Dermis microvascular lymphatic vessel endothelial cell (primary cell): ENCODE measurements at regions not wholly inside any gene's neighbourhood (a gene's known extent, or its start where the extent isn't known, plus 50 kb on each side); places are given as distances from the start of the nearest gene placed in this dataset.
"Not testable (repeated sequence)": the region's sequence is repeated elsewhere in the genome, so short reads cannot be mapped to it uniquely, and the experiment has no call there.

ENCODE experiments used
- DNase-seq, 2 donors: peaks; one replicate each; pipeline versions ENCODE4 v3.0.0 to v3.0.0-alpha.2; 2010; ENCODE audit warnings: low read depth in 2 of 2

GRCh38 chr7:69047151-69047754, 551.0 kb upstream of the AUTS2 start:
- no peak for DNase-seq

- DNase-seq = no peak
Measured at GRCh38 chr7:69049326-69049725, 548.9 kb upstream of the AUTS2 start.

DNA sequence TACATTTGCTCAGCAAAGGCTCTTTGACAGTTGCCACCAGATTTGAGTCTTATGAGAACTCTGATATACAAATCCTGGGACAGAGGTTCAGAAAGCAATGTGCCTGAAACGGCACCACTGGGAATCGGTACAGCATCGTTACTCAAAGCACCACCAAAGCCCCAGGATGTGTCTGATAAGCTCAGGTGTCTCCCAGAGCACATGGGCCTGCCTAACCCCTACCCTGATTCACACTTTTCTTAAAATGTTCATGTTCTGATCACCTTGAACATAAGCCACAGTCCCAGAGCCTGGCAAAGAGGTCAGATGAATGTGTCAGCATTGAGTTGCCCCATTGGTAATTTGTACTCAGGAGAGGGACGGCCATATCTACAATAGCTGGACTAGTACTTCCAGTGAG, 545.8 kb upstream of the AUTS2 start:
- DNase-seq = no peak

DNA sequence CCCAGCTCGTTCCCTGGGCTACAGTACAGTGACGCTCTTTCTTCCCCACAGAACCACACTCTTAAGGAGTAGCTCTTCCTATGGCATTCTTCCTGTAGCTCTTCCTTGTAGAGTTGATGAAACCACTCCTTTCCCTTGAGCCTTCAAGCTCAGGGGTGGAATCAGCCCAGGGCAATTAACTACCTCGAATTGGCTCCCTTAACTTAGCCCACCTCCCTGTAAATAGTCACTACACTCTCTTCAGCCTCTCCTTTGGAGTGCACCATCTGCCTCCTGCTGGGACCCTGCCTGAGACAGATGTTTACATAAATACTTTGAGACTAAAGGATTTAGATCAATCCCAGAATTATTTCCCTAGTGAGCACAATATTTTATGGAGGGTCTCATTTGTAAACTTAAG, 537.8 kb upstream of the AUTS2 start:
- no peak for DNase-seq

- peak; percentile 14 to 34 for DNase-seq
Measured at GRCh38 chr7:69062020-69062765, 536.1 kb upstream of the AUTS2 start.

GRCh38 chr7:69067397-69067796, 530.9 kb upstream of the AUTS2 start:
- DNase-seq = no peak

DNA sequence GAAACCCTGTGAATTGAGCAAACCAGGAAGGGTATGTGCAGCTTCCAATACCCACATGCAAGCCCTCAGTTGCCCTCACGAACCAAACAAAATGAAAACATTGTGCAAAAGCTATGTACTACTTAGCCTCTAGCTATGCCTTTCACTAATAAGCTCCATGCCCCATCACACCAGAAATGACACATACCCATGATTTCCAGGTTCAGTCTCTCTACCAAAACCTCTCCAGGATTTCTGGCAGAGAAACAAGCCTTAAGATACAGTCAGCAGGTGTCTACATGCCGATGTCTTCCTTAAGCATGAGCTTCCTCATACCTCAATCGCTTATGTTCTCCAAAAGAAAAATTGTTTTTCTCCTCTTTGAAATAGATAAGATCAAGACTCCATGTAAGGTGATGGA, 527.8 kb upstream of the AUTS2 start:
- no peak for DNase-seq

GRCh38 chr7:69076566-69076965, 521.7 kb upstream of the AUTS2 start:
- no peak for DNase-seq

DNA sequence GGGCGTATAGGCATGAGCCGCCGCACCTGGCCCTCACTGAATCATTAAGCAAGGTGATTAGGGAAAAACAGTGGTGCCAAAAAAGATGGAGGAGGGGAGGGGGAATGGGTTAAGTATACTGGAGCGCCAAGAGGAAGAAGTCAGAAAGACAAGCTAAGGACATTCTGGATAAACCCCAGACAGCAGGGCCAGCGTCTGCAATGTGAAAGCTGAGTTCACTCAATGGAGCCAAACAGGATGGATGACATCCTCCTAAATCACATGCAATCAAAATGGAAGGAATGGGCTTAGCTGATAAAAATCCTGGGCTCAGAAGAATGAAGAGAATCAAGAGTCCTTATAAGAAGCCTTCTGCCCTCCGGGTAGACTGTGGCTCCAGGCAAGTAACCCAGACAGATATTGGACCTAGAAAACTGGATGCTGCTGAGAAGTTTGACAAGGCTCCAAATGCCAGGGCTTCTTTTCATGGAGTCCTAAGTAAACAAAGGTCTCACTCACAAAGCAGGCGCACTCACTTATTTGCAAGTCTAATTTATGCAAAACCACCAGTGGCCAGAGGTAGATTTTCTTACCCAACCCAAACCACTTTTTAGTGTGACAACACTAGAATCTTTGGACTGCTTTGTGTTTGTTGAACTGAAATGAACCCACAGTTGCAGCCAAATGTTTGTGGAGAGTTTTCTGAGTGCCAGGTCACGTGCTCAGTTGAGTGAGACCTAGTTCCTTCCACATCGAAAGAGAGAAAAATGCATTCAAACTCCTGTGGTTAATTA, 519.1 kb upstream of the AUTS2 start:
- DNase-seq = no peak

GRCh38 chr7:69087281-69087680, 511.0 kb upstream of the AUTS2 start:
- DNase-seq = not testable (repeated sequence)

- DNase-seq = no peak
Measured at GRCh38 chr7:69088185-69088584, 510.1 kb upstream of the AUTS2 start.

DNA sequence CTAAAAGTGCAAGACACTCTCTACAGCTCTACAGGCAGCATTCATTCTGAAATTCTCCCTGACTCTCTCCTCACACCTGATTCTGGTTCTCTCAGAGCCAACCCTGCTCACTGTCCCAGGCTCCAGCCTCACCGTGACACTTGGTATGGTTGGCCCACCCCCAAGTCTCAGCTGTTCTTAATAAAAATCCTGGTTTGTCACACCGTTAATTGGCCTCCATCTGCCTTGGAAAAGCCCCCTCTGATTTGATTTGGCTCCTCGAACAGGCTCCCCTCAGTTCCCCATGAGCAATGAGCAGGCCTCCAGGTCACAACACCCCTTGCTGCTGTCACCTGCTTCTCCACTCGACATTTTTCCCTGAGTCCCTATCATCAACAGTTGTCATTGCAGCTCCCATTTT, 507.3 kb upstream of the AUTS2 start:
- no peak for DNase-seq

DNA sequence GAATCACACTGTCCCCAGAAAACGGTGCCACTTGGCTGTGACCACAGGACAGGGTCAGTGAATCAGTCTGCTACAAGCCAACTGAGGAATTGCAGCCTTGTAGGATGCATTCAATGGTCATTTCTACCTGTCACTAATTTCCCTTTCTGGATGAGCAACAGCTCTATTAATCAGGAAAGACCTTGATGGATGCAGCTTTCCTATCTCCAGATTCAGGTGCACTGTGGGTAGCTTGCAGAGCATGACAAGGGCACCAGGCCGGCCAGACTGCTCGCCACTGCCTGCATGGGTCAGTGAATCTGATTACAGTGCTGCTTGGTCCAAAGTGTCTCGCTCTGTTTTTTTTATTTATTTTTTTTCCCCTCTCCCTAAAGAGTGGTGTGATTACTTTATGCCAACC, 506.8 kb upstream of the AUTS2 start:
- DNase-seq = no peak

GRCh38 chr7:69095127-69095526, 503.1 kb upstream of the AUTS2 start:
- DNase-seq = no peak

DNA sequence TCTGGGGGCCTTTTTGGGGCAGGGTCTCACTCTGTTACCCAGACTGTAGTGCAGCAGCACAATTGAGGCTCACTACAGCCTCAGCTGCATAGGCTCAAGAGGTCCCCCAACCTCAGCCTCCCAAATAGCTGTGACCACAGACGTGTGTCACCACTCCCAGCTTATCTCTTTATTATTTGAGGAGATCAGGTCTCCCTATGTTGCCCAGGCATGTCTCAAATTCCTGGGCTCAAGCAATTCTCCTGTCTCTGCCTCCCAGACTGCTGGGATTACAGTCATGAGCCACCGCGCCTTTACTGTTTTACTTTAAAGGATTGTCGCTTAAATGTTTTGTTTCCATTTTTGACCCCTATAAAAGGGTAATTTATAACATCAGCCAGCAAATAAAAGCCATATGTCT, 502.6 kb upstream of the AUTS2 start:
- DNase-seq = no peak

DNA sequence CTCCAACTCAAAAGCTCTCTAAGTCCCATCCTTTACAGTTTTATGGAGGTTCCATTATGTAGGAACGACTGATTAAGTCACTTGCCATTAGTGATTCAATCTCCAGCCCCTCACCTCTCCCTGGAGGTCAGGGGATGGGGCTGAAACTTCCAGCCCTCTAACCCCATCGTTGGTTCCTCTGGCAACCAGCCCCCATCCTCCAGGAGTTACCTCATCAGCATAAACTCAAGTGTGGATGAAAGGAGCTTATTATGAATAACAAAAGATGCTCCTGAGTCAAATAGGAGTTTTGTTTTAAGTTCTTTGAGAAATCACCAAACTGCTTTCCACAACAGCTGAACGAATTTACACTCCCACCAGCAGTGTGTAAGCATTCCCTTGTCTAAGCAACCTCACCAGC, 494.3 kb upstream of the AUTS2 start:
- DNase-seq = no peak

DNA sequence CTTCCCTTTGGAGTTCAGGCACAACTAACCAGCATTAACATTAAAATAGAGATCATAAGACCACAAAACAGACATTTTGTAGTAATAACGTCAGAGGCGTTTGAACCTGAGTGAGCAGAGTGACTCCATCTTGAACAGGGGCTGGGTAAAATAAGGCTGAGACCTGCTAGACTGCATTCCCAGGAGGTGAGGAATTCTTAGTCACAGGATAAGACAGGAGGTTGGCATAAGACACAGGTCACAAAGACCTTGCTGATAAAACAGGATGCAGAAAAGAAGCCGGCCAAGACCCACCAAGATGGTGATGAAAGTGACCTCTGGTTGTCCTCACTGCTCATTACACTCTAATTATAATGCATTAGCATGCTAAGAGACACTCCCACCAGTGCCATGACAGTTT, 493.2 kb upstream of the AUTS2 start:
- no peak for DNase-seq

DNA sequence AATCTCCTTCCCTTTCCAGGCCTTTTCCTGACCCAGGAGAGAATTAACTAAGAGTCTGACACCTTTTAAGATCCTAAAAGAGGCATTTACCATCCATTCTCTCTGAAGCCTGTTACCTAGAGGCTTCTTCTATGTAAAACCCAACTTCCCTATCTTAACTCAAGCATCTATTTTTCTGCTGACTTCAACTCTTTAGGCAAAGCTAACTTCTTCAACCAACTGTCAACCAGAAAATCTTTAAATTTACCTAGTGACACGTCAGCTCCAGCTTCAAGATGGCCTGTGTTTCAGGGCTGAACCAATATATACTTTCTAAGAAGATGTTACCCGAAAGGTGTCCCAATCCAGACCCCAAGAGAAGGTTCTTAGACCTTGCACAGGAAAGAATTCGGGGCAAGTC, 492.3 kb upstream of the AUTS2 start:
- DNase-seq = no peak

GRCh38 chr7:69106449-69106848, 491.8 kb upstream of the AUTS2 start:
- DNase-seq = not testable (repeated sequence)

GRCh38 chr7:69106946-69107345, 491.3 kb upstream of the AUTS2 start:
- DNase-seq = not testable (repeated sequence)

GRCh38 chr7:69108097-69108496, 490.2 kb upstream of the AUTS2 start:
- DNase-seq = no peak

- no peak for DNase-seq
Measured at GRCh38 chr7:69109246-69109645, 489.0 kb upstream of the AUTS2 start.

- DNase-seq = no peak
Measured at GRCh38 chr7:69109879-69110278, 488.4 kb upstream of the AUTS2 start.
